H1 (cell line): ENCODE measurements at regions not wholly inside any gene's neighbourhood (a gene's known extent, or its start where the extent isn't known, plus 50 kb on each side); places are given as distances from the start of the nearest gene placed in this dataset.

Experiments
- CTCF ChIA-PET: fragments of 300-600 bp; sonication (Branson Sonifier 250); formaldehyde crosslinking; loops from one replicate; lab custom pipeline; 2021; ENCODE audit not compliant: partially characterized antibody; lab: Charles Lee
- POLR2A ChIA-PET: fragments of 300-600 bp; sonication (Branson Sonifier 250); formaldehyde crosslinking; loops from one replicate; lab custom pipeline; 2021; ENCODE audit warnings: inconsistent platforms; ENCODE audit not compliant: partially characterized antibody; lab: Charles Lee
- DNase-seq, 2 experiments: peaks; one replicate each; pipeline versions ENCODE4 v3.0.0 to v3.0.0-alpha.2; 2010 to 2022; ENCODE audit warnings: low spot score in 2 of 2, low read depth in 1 of 2, mixed read lengths in 1 of 2
- FAIRE-seq: peaks from 2 replicates; lab custom pipeline; 2011; peaks lifted over from hg19 to GRCh38; lab: Jason Lieb, UNC
- H2AFZ ChIP-seq: 2 replicates; pipeline ENCODE4 v1.8.1; 2012; ENCODE audit warnings: low read length, inconsistent platforms
- H2AK5ac ChIP-seq: 2 replicates; pipeline ENCODE4 v1.6.1; 2013; ENCODE audit warnings: low read depth, low read length
- H2BK120ac ChIP-seq: replicated peaks from 2 replicates; pipeline ENCODE3; 2013; ENCODE audit warnings: low read depth, low read length, inconsistent platforms
- H2BK12ac ChIP-seq: 2 replicates; pipeline ENCODE4 v1.6.1; 2013; ENCODE audit warnings: low read depth, low read length
- H2BK15ac ChIP-seq: 2 replicates; pipeline ENCODE4 v1.6.1; 2013; ENCODE audit warnings: low read length
- H2BK20ac ChIP-seq: 2 replicates; pipeline ENCODE4 v1.6.1; 2013; ENCODE audit warnings: low read length
- H2BK5ac ChIP-seq: 2 replicates; pipeline ENCODE4 v1.6.1; 2013; ENCODE audit warnings: low read depth, low read length
- H3K14ac ChIP-seq: 2 replicates; pipeline ENCODE4 v1.6.1; 2013; ENCODE audit warnings: inconsistent platforms; ENCODE audit not compliant: insufficient read length
- H3K18ac ChIP-seq: 2 replicates; pipeline ENCODE4 v1.6.1; 2013; ENCODE audit warnings: low read length; ENCODE audit errors: extremely low read depth
- H3K23ac ChIP-seq: 2 replicates; pipeline ENCODE4 v1.6.1; 2013; ENCODE audit warnings: inconsistent platforms; ENCODE audit not compliant: insufficient read length
- H3K23me2 ChIP-seq: 2 replicates; pipeline ENCODE4 v1.6.1; 2013; ENCODE audit warnings: low read depth, low read length
- H3K27ac ChIP-seq: 2 replicates; pipeline ENCODE4 v1.6.1; 2011; ENCODE audit warnings: low read depth, low read length, inconsistent platforms
- H3K27me3 ChIP-seq, 4 experiments: replicated peaks in 1 of 4; 1 replicate in 1 of 4; 2 replicates in 3 of 4; pipeline versions ENCODE4 v1.6.1 to v1.8.1; 2011 to 2013; ENCODE audit warnings: low read length in 3 of 4, mild to moderate bottlenecking in 3 of 4, inconsistent platforms in 2 of 4, mixed read lengths in 2 of 4, moderate library complexity in 1 of 4; ENCODE audit not compliant: control insufficient read depth in 3 of 4, insufficient read depth in 3 of 4; ENCODE audit errors: extremely low read depth in 1 of 4
- H3K36me3 ChIP-seq, 4 experiments: 2 replicates each; pipeline versions ENCODE4 v1.6.1 to v1.8.1; 2011 to 2013; ENCODE audit warnings: mild to moderate bottlenecking in 4 of 4, low read length in 3 of 4, moderate library complexity in 2 of 4, control low read depth in 1 of 4, inconsistent platforms in 1 of 4; ENCODE audit not compliant: insufficient read depth in 4 of 4, control insufficient read depth in 2 of 4
- H3K4ac ChIP-seq: replicated peaks from 2 replicates; pipeline ENCODE3; 2013; ENCODE audit warnings: low read length, low read depth, mixed read lengths, inconsistent platforms; ENCODE audit not compliant: insufficient read length
- H3K4me1 ChIP-seq, 4 experiments: replicated peaks in 1 of 4; 1 replicate in 1 of 4; 2 replicates in 3 of 4; pipeline versions ENCODE4 v1.6.1 to v1.8.1; 2011 to 2013; ENCODE audit warnings: low read length in 3 of 4, inconsistent platforms in 2 of 4, mixed read lengths in 1 of 4; ENCODE audit not compliant: insufficient read depth in 4 of 4, control insufficient read depth in 3 of 4
- H3K4me2 ChIP-seq, 2 experiments: 2 replicates each; pipeline versions ENCODE4 v1.6.1 to v1.8.1; 2011 to 2013; ENCODE audit warnings: low read depth in 2 of 2, low read length in 2 of 2, control low read depth in 1 of 2, inconsistent platforms in 1 of 2, mild to moderate bottlenecking in 1 of 2; ENCODE audit not compliant: insufficient read depth in 1 of 2
- H3K4me3 ChIP-seq, 4 experiments: fragments of 200-600, 300-600 bp in 1 of 4; sonication (generic), shearing (Covaris generic), sonication (Bioruptor Twin) in 1 of 4; 2 replicates each; pipeline versions ENCODE4 v1.5.1 to v1.8.1; 2011 to 2016; ENCODE audit warnings: low read length in 4 of 4, low read depth in 3 of 4, control low read depth in 2 of 4, inconsistent platforms in 2 of 4, mild to moderate bottlenecking in 2 of 4, mixed read lengths in 1 of 4, moderate library complexity in 1 of 4; ENCODE audit not compliant: insufficient read depth in 2 of 4; ENCODE audit errors: extremely low read depth in 1 of 4
- H3K56ac ChIP-seq: replicated peaks from 2 replicates; pipeline ENCODE3; 2013; ENCODE audit warnings: low read depth, mild to moderate bottlenecking, mixed read lengths, low read length, inconsistent platforms; ENCODE audit not compliant: insufficient read length
- H3K79me1 ChIP-seq: 2 replicates; pipeline ENCODE4 v1.6.1; 2013; ENCODE audit warnings: low read depth, low read length, control low read depth
- H3K79me2 ChIP-seq, 2 experiments: 2 replicates each; pipeline versions ENCODE4 v1.6.1 to v1.8.1; 2012 to 2013; ENCODE audit warnings: low read length in 2 of 2, mild to moderate bottlenecking in 2 of 2, inconsistent platforms in 1 of 2; ENCODE audit not compliant: insufficient read depth in 2 of 2, control insufficient read depth in 1 of 2
- H3K9ac ChIP-seq, 4 experiments: replicated peaks in 1 of 4; 1 replicate in 1 of 4; 2 replicates in 3 of 4; pipeline versions ENCODE4 v1.6.1 to v1.8.1; 2011 to 2013; ENCODE audit warnings: low read depth in 3 of 4, low read length in 3 of 4, control low read depth in 2 of 4, mild to moderate bottlenecking in 2 of 4, moderate library complexity in 2 of 4, inconsistent platforms in 1 of 4; ENCODE audit errors: extremely low read depth in 1 of 4
- H3K9me3 ChIP-seq, 2 experiments: 2 replicates each; pipeline versions ENCODE4 v1.6.1 to v1.8.1; 2012 to 2013; ENCODE audit warnings: mild to moderate bottlenecking in 2 of 2, moderate library complexity in 2 of 2, control low read depth in 1 of 2, inconsistent platforms in 1 of 2, low read depth in 1 of 2, low read length in 1 of 2, mixed read lengths in 1 of 2; ENCODE audit not compliant: insufficient read depth in 2 of 2
- H4K20me1 ChIP-seq, 2 experiments: replicated peaks in 1 of 2; 2 replicates each; pipeline versions ENCODE3 to v1.8.1; 2011 to 2013; ENCODE audit warnings: inconsistent platforms in 2 of 2, low read length in 2 of 2, mild to moderate bottlenecking in 1 of 2; ENCODE audit not compliant: insufficient read depth in 2 of 2, control insufficient read depth in 1 of 2
- H4K5ac ChIP-seq: 2 replicates; pipeline ENCODE4 v1.6.1; 2013; ENCODE audit warnings: low read length, low read depth, mixed read lengths, inconsistent platforms; ENCODE audit not compliant: insufficient read length
- H4K8ac ChIP-seq: 2 replicates; pipeline ENCODE4 v1.8.0; 2013; ENCODE audit warnings: mild to moderate bottlenecking, moderate library complexity, low read length, inconsistent platforms; ENCODE audit not compliant: insufficient read depth; ENCODE audit errors: extremely low read depth
- H4K91ac ChIP-seq: replicated peaks from 2 replicates; pipeline ENCODE3; 2013; ENCODE audit warnings: low read length, mixed read lengths, inconsistent platforms; ENCODE audit not compliant: insufficient read length
- ASH2L ChIP-seq: fragments of 200-600, 300-600 bp; sonication (generic); IDR thresholded peaks from one replicate; pipeline ENCODE4 v1.7.1; 2017; ENCODE audit warnings: low read length
- CHD2 ChIP-seq: IDR thresholded peaks from 2 replicates; pipeline ENCODE4 v1.6.1; 2012; ENCODE audit warnings: low read length, improper control_type of control experiment
- EP300 ChIP-seq, 2 experiments: IDR thresholded peaks; 1 replicate in 1 of 2; 2 replicates in 1 of 2; pipeline ENCODE4 v1.6.1; 2011 to 2012; ENCODE audit warnings: low read depth in 2 of 2, low read length in 2 of 2, mild to moderate bottlenecking in 2 of 2, borderline replicate concordance in 1 of 2, inconsistent platforms in 1 of 2, moderate library complexity in 1 of 2
- JUN ChIP-seq: IDR thresholded peaks from 2 replicates; pipeline ENCODE4 v1.6.1; 2011; ENCODE audit warnings: low read depth, mild to moderate bottlenecking, improper control_type of control experiment, low read length
- KDM5A ChIP-seq: fragments of 200-600 bp; IDR thresholded peaks from 2 replicates; pipeline ENCODE4 v1.7.1; 2012; ENCODE audit warnings: mild to moderate bottlenecking, low read length, inconsistent platforms, mixed read lengths
- RBBP5 ChIP-seq: IDR thresholded peaks from 2 replicates; pipeline ENCODE4 v1.7.1; 2012; ENCODE audit warnings: low read depth, mild to moderate bottlenecking, inconsistent platforms, low read length, moderate library complexity, borderline replicate concordance
- SP4 ChIP-seq: IDR thresholded peaks from 2 replicates; pipeline ENCODE4 v1.6.1; 2012; ENCODE audit warnings: low read length, inconsistent platforms
- YY1 ChIP-seq: IDR thresholded peaks from 2 replicates; pipeline ENCODE4 v1.6.1; 2011; ENCODE audit warnings: low read depth, mild to moderate bottlenecking, low read length
- ZNF274 ChIP-seq: IDR thresholded peaks from 2 replicates; pipeline ENCODE4 v1.7.0; 2012; ENCODE audit warnings: low read length, borderline replicate concordance; ENCODE audit errors: extremely low read depth
- WGBS, 2 experiments: shearing (Covaris generic) in 1 of 2; methylation state at CpG; one replicate each; pipeline versions ENCODE4 v1.1.6 to v1.1.7; 2013 to 2015; ENCODE audit warnings: low lambda C conversion rate in 2 of 2, mixed read lengths in 2 of 2, inconsistent platforms in 1 of 2, low coverage in 1 of 2, missing lambda C conversion rate in 1 of 2; ENCODE audit not compliant: insufficient replicate concordance in 2 of 2, insufficient coverage in 1 of 2, insufficient read length in 1 of 2; ENCODE audit errors: extremely low coverage in 1 of 2, missing lambda C conversion rate in 1 of 2; 5-methylcytosine and 5-hydroxymethylcytosine counted together
- TF ChIP-seq, protein P1 (sequence below): IDR thresholded peaks from 2 replicates; pipeline ENCODE4 v1.6.1; 2011; ENCODE audit warnings: low read depth, mild to moderate bottlenecking, low read length; ENCODE audit not compliant: insufficient read depth
- TF ChIP-seq, protein P2 (sequence below): IDR thresholded peaks from 2 replicates; pipeline ENCODE4 v1.6.1; 2012; ENCODE audit warnings: inconsistent platforms

DNA sequence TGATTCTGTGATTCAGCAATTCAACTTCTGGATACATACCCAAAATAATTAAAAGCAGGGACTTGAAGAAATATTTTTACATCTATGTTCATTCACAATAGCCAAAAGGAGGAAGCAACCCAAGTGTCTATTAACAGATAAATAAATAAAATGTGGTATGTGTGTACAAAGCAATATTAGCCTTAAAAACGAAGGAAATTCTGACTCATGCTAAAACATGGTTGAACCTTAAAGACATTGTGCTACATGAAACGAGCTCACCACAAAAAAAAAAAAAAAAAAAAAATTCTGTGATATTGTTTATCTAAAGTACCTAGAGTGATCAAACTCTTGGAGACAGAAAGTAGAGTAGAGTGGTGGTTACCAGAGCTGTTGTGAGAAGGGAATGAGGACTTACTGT, 54.8 kb upstream of the TFAP2D start:
- Histone ChIP-seq H3K79me1 (no peaks in the 10 kb centered on the region), H3K4ac (no peak overlapping the region)
- TF ChIP-seq JUN (no peak), EP300 (IDR thresholded peaks at IDR 0.05; ENCODE audit: borderline replicate concordance in 1 of 2, low read depth in 2 of 2, low read length in 2 of 2) (no peak), ZNF274 (no peak), SP4 (no peak), ASH2L (no peak), CHD2 (no peak), RBBP5 (no peak), KDM5A (no peak), YY1 (no peak)
- TF ChIP-seq, protein P1, sequence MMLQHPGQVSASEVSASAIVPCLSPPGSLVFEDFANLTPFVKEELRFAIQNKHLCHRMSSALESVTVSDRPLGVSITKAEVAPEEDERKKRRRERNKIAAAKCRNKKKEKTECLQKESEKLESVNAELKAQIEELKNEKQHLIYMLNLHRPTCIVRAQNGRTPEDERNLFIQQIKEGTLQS: no peak
- TF ChIP-seq, protein P2, sequence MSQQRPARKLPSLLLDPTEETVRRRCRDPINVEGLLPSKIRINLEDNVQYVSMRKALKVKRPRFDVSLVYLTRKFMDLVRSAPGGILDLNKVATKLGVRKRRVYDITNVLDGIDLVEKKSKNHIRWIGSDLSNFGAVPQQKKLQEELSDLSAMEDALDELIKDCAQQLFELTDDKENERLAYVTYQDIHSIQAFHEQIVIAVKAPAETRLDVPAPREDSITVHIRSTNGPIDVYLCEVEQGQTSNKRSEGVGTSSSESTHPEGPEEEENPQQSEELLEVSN: no peak
- TF ChIP-seq, all 59 proteins: peak for 0
- Histone ChIP-seq H4K5ac (no peak overlapping the region), H2BK5ac (no peak overlapping the region), H3K79me2 (no peaks in the 10 kb centered on the region), H2AFZ (no peak overlapping the region), H3K4me2 (no peak overlapping the region), H3K56ac (no peak overlapping the region), H3K18ac (no peak overlapping the region), H3K9me3 (no peaks in the 10 kb centered on the region), H3K36me3 (no peaks in the 10 kb centered on the region), H3K27me3 (no peaks in the 10 kb centered on the region), H4K91ac (no peak overlapping the region), H2BK12ac (no peak overlapping the region), H4K20me1 (no peaks in the 10 kb centered on the region), H3K23ac (no peak overlapping the region), H2BK15ac (no peak overlapping the region), H3K4me3 (no peak overlapping the region), H3K14ac (no peak overlapping the region), H4K8ac (no peak overlapping the region), H3K9ac (no peak overlapping the region), H2BK20ac (no peak overlapping the region), H3K27ac (no peak overlapping the region), H3K23me2 (no peaks in the 10 kb centered on the region), H2AK5ac (no peak overlapping the region), H2BK120ac (no peak overlapping the region), H3K4me1 (no peaks in the 10 kb centered on the region)
- no peak for FAIRE-seq
- POLR2A ChIA-PET: no interaction called here
- CTCF ChIA-PET: interaction anchor here (0.6 to 5.1 kb wide), 9 partner anchors 8 to 138 kb away, joined by 3 to 28 read pairs (median 3); no protein-coding TSS in a partner anchor
- DNase-seq: no peak
- WGBS, 2 experiments: 69% methylated on average over 1 of the region's 2 CpGs; no CpG with 5 or more reads in 1 of the 2 experiments
